Neural cell (in vitro differentiated cells): ENCODE measurements at regions not wholly inside any gene's neighbourhood (a gene's known extent, or its start where the extent isn't known, plus 50 kb on each side); places are given as distances from the start of the nearest gene placed in this dataset.

ENCODE experiments used
- H2AFZ ChIP-seq: fragments of 200-600, 300-800 bp; sonication (generic), shearing (Covaris generic); 2 replicates; pipeline ENCODE4 v1.6.0; 2014; ENCODE audit warnings: low read depth, mild to moderate bottlenecking, antibody characterized with exemption, low read length, moderate library complexity
- H3F3A ChIP-seq: fragments of 200-600 bp; shearing (Covaris generic); 2 replicates; pipeline ENCODE4 v1.6.1; 2016; ENCODE audit warnings: mild to moderate bottlenecking, moderate library complexity, mixed read lengths, antibody characterized with exemption, low read length; ENCODE audit not compliant: insufficient read depth, poor library complexity, severe bottlenecking
- H3K27ac ChIP-seq: fragments of 200-600, 300-800 bp; sonication (generic), shearing (Covaris generic); 2 replicates; pipeline ENCODE4 v1.5.1; 2014; ENCODE audit warnings: mild to moderate bottlenecking, low read length, moderate library complexity
- H3K27me3 ChIP-seq: fragments of 300-800, 200-600 bp; sonication (generic), shearing (Covaris generic); 2 replicates; pipeline ENCODE4 v1.6.0; 2014; ENCODE audit warnings: mild to moderate bottlenecking, low read depth, low read length, moderate library complexity; ENCODE audit not compliant: insufficient read depth
- H3K36me3 ChIP-seq: fragments of 300-800, 200-600 bp; sonication (generic), shearing (Covaris generic); 2 replicates; pipeline ENCODE4 v1.5.1; 2014; ENCODE audit warnings: mild to moderate bottlenecking, antibody characterized with exemption, low read length, moderate library complexity; ENCODE audit not compliant: insufficient read depth
- H3K4me2 ChIP-seq: fragments of 300-800, 200-600 bp; sonication (generic), shearing (Covaris generic); 2 replicates; pipeline ENCODE4 v1.6.0; 2014; ENCODE audit warnings: mild to moderate bottlenecking, low read length
- H3K4me3 ChIP-seq: fragments of 300-800, 200-600 bp; sonication (generic), shearing (Covaris generic); 2 replicates; pipeline ENCODE4 v1.5.1; 2014; ENCODE audit warnings: mild to moderate bottlenecking, low read length, moderate library complexity
- H3K79me2 ChIP-seq: fragments of 200-600 bp; shearing (Covaris generic); replicated peaks from 2 replicates; pipeline ENCODE4 v1.6.0; 2014; ENCODE audit warnings: mild to moderate bottlenecking, low read length, moderate library complexity; ENCODE audit not compliant: insufficient read depth
- H3K9ac ChIP-seq: fragments of 300-800, 200-600 bp; sonication (generic), shearing (Covaris generic); 2 replicates; pipeline ENCODE4 v1.6.1; 2016; ENCODE audit warnings: mild to moderate bottlenecking, low read length, mixed read lengths
- H3K9me2 ChIP-seq: fragments of 200-600 bp; shearing (Covaris generic); 2 replicates; pipeline ENCODE4 v1.6.1; 2016; ENCODE audit warnings: mild to moderate bottlenecking, low read length, mixed read lengths; ENCODE audit not compliant: insufficient read depth
- H3K9me3 ChIP-seq: fragments of 200-600, 300-800 bp; sonication (generic), shearing (Covaris generic); 2 replicates; pipeline ENCODE4 v1.6.1; 2016; ENCODE audit warnings: mild to moderate bottlenecking, mixed run types, low read length, moderate library complexity, mixed read lengths
- H4K20me1 ChIP-seq: fragments of 200-600 bp; shearing (Covaris generic); 2 replicates; pipeline ENCODE4 v1.6.1; 2016; ENCODE audit warnings: mild to moderate bottlenecking, mixed run types; ENCODE audit not compliant: insufficient read depth
- CTCF ChIP-seq: fragments of 450-650 bp; IDR thresholded peaks from 2 replicates; pipeline ENCODE4 v1.5.1; 2014; ENCODE audit warnings: antibody characterized with exemption, mild to moderate bottlenecking, moderate library complexity; ENCODE audit not compliant: poor library complexity, severe bottlenecking
- EP300 ChIP-seq: fragments of 450-650 bp; conservative IDR thresholded peaks from 2 replicates; pipeline ENCODE4 v1.6.1; 2014; ENCODE audit warnings: antibody characterized with exemption, mild to moderate bottlenecking, moderate library complexity; ENCODE audit not compliant: poor library complexity, severe bottlenecking
- EZH2 ChIP-seq: fragments of 200-600, 300-800 bp; shearing (Covaris generic), sonication (generic); IDR thresholded peaks from 2 replicates; pipeline ENCODE4 v1.6.1; 2014; ENCODE audit warnings: antibody characterized with exemption, low read length, borderline replicate concordance, mild to moderate bottlenecking; ENCODE audit not compliant: insufficient read depth, poor library complexity, severe bottlenecking
- MXI1 ChIP-seq: fragments of 450-650 bp; conservative IDR thresholded peaks from 2 replicates; pipeline ENCODE4 v1.6.1; 2014; ENCODE audit warnings: antibody characterized with exemption, mild to moderate bottlenecking; ENCODE audit not compliant: poor library complexity, severe bottlenecking
- POLR2AphosphoS5 ChIP-seq: IDR thresholded peaks from 2 replicates; pipeline ENCODE4 v1.6.1; 2012
- RAD21 ChIP-seq: fragments of 450-650 bp; conservative IDR thresholded peaks from 2 replicates; pipeline ENCODE4 v1.6.1; 2014; ENCODE audit warnings: antibody characterized with exemption, mild to moderate bottlenecking, moderate library complexity
- REST ChIP-seq: IDR thresholded peaks from 2 replicates; pipeline ENCODE4 v1.6.1; 2012; ENCODE audit warnings: borderline replicate concordance
- SMC3 ChIP-seq: fragments of 450-650 bp; conservative IDR thresholded peaks from 2 replicates; pipeline ENCODE4 v1.6.1; 2014; ENCODE audit warnings: antibody characterized with exemption, mild to moderate bottlenecking, moderate library complexity; ENCODE audit not compliant: poor library complexity
- TAF1 ChIP-seq: IDR thresholded peaks from 2 replicates; pipeline ENCODE4 v1.6.1; 2012; ENCODE audit warnings: low read depth

- Histone ChIP-seq H3K27ac (no peak overlapping the region), H3K4me3 (no peak overlapping the region), H3K79me2 (no peaks in the 10 kb centered on the region), H3K9me2 (no peaks in the 10 kb centered on the region), H3F3A (no peaks in the 10 kb centered on the region), H3K9me3 (no peaks in the 10 kb centered on the region), H3K27me3 (no peaks in the 10 kb centered on the region), H4K20me1 (no peaks in the 10 kb centered on the region), H3K4me2 (no peak overlapping the region), H3K36me3 (no peaks in the 10 kb centered on the region), H3K9ac (no peak overlapping the region), H2AFZ (no peak overlapping the region)
- no peak for TF ChIP-seq REST
- TF ChIP-seq POLR2AphosphoS5: no peak
- no peak for TF ChIP-seq MXI1
These were observed 537.9 kb downstream of the PLXDC2 start for GRCh38 chr10:20354166-20354565.

- no peak for TF ChIP-seq MXI1
- TF ChIP-seq EP300: no peak
- TF ChIP-seq TAF1: no peak
- no peak for TF ChIP-seq RAD21
- TF ChIP-seq REST: no peak
- no peak for TF ChIP-seq CTCF
- no peak for TF ChIP-seq SMC3
- TF ChIP-seq POLR2AphosphoS5: no peak
- no peak for TF ChIP-seq EZH2
- Histone ChIP-seq H3K79me2 (no peaks in the 10 kb centered on the region), H3K9me2 (no peaks in the 10 kb centered on the region), H2AFZ (no peak overlapping the region), H3K36me3 (no peaks in the 10 kb centered on the region), H3F3A (no peaks in the 10 kb centered on the region), H3K4me3 (no peak overlapping the region), H4K20me1 (no peaks in the 10 kb centered on the region), H3K4me2 (no peak overlapping the region), H3K9ac (no peak overlapping the region), H3K9me3 (no peaks in the 10 kb centered on the region), H3K27ac (no peak overlapping the region), H3K27me3 (no peaks in the 10 kb centered on the region)
These were observed 534.3 kb downstream of the PLXDC2 start for GRCh38 chr10:20350509-20350908.
